ENCODE measurements at regions not wholly inside any gene's neighbourhood (a gene's known extent, or its start where the extent isn't known, plus 50 kb on each side); places are given as distances from the start of the nearest gene placed in this dataset.

DNA sequence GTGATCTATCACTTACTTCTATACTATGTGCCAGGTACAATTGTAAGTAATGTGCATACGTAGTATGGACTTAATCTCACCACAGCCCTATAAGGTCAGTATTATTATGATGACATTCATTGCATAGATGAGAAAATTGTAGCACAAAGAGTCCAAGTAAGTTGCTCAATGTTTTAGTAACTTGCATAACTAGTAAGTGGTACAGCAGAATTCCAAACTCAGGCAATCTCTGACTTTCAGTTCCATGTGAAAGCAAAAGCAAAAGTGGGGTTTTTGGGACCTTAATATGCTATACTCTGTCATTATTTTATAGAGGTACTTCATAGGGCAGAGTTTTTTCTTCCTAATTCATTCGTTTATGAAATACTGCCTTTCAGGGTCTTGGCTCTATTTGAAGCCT lies 188.8 kb upstream of the VEGFC start:
- no peak for DNase-seq

DNA sequence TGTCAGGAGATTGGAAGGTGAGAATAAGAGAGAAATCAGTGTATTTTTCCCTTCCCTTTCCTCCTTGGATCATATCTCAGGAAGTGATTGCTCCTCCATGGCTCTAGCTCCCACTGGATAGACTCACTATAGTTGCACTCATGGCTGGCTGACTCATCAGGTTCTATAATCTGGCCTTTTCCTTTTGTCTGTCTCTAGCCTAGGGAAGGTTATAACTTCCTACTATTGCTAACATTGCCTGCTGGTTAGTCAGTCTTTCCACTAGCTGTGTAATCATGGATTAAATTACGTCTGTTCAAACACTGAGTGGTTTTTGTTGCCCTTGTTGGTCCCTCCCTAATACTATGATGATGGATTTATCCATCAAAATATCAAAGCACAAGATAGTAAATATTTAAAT lies 195.5 kb upstream of the VEGFC start:
- DNase-seq: no peak

DNA sequence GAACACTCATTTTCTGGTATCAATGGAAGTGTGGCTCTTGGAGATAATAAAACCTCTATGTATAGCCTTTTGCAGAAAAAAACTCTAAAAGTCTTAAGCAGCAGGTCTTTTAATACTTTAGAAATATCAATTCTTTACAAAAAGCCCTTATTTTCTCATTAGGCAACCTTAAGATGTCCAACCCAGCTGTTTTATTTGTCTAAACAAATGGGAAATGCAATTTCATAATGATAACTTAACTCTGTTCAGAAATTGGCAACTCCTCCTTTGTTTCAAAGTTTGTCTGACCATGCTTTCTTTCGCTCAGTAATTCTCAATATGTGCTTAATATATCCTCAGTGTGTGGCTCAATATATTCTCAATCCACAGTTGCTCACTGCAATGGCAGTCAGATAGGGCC lies 196.5 kb upstream of the VEGFC start:
- no peak for DNase-seq

DNA sequence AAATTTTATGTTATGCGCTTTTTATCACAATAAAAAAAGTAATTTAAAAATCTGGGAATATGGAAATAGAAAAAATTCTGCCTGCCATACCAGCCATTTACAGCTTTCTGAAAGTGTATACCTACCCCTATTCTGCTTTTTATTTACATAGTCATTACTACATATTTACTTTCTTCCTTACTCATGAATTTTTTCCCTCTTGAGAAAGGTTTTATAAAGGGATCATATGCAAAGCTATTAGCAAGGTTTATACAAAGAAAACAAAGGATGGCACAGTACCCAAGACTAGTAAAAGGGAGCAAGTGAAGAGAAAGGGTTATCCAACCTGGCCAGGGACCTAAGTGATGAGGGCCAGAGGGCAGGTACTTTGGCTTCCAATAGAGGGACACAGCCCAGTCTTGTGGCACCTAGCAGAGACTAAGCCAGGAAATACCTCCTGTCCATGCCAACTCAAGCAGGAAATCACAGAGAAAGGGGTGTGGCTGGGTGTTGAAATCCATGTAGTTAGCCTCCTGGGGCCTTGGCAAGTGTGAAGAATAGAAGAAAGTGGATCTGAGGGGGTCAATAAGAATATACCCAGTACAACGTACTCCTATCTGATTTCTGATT lies 207.3 kb upstream of the VEGFC start:
- DNase-seq: no peak

DNA sequence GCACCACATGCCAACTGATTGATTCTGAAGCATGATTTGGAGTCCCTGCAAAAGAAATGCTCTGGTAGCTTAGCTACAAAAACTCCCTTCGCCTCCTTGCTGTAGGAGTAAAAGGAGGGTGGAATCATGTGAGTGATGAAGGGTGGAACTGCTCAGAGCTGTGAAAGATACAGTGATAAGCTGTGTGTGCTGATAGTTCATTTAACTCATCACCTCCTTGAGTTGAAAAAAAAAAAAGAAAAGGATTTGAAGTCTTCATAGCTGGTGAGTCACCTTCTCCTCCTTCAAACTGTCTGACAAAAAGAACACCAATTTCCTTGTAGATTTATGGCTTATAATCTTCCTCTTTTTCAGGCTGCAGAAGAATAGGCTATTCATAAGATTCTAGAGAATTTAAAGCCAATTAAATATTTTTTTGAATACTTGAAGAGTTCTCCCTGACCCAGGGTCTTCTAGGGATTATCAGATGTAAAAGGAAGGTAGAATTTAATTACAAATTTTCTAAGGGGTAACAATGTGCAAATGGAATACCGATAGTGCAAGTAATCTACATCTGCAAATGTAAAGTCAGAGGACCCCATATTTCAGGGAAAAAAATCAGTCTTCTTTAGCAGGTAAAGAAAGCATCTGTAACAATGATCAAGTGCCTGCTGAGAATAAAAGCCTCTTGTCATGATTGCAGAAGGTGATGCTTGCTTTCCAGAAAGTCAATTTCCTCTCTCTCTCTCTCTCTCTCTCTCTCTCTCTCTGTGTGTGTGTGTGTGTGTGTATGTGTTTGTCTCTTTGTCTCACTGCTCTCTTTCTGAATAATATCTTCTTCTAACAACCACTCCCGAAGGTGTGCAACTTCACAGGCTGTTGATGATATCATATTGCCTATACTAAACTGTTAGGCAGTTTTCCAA lies 208.8 kb upstream of the VEGFC start:
- no peak for DNase-seq

DNA sequence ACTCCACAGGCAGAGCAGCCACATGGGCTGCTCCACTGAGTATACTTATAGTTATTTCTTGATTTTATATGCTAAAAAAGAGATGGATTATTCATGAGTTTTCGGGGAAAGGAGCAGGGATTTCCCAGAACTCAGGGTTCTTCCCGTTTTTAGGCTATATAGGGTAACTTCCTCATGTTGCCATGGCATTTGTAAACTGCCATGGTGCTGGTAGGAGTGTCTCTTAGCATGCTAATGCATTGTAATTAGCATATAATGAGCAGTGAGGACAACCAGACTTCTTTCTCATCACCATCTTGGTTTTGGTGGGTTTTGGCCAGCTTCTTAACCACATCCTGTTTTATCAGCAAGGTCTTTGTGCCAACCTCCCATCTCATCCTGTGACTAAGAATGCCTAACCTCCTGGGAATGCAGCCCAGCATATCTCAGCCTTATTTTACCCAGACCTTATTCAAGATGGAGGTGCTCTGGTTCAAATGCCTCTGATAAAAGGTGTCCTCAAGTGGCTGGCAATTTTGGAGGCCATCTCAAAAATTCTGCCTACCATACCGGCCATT lies 213.0 kb upstream of the VEGFC start:
- no peak for DNase-seq

DNA sequence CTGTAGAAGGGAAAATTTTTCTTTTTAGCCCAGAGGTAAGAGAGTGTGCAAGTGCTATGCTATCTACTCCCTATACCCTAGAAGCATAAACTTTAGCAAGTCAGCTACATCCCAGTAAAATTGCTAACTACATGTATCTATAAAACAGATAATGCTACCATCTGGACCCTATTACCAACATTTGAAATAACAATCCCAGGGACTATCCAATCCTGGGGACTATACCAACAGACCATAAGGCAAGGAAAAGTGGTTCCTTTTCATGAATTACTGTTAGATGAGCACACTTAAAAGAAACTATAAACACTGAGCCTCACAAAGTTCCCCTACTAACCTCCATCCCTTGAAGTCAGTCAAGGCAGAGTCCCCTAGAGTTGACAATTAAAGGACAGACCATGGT lies 213.6 kb upstream of the VEGFC start:
- no peak for DNase-seq

DNA sequence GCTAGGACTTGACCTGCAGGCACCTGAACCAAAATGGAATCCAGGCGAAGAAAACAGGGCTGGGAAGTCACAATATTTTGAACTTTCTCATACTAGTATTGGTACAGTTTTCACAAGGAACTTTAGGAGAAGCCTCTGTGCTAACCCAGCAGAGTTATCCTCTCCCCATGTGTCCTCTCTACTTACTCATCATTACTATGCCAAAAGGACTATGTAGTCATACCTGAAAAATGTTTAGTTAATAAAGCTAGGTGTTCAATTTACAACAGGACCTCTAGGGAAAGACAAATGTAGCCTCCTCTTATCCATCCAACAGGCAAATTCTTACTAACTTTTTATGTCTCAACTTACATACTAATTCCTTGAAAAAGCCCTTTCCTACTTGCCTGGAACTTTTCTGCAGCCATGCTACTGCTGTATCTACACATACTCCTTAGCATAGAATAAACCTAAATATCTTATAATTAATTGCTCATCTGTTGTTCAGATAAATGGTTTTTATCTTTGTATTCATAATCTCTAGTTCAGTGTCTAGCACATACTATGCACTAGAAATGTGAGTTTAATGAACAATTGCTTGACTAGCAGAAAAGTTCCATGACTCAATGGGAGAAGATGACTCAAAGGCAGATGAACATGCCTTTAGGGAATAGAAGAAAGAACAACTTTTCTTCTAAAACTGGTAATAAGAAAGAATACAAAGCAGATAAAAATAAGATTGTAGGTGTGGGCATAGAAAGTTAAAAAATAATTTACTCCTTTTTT lies 215.5 kb upstream of the VEGFC start:
- no peak for DNase-seq

DNA sequence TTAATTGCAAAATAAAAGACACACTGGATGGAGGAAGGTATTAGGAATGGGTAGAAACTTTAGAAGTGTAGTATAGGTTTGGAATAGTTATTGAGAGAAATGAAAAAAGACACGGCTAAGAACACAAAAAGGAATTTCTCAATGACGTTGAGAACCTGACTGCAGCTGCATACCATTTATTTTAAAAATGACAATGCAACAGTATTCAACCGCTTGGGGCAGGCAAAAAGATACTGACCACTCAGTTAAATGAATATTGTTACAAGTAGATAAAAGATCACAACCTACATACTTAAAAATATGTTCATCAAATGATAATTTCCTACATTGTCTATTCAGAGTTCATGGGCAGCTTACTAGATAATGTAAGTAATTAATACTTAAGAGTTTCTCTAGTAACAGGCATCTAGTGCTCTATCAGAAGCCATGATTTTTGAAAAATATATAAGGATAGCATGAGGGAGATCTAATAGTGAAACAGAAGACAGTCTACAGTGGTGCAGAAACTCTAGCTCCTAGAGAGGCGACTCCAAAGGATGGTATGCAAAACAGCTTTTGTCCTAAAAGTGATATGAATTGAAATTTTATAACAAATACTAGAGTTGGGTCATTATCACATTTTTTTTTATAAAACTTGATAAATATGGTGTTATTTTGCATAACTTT lies 216.2 kb upstream of the VEGFC start:
- no peak for DNase-seq

DNA sequence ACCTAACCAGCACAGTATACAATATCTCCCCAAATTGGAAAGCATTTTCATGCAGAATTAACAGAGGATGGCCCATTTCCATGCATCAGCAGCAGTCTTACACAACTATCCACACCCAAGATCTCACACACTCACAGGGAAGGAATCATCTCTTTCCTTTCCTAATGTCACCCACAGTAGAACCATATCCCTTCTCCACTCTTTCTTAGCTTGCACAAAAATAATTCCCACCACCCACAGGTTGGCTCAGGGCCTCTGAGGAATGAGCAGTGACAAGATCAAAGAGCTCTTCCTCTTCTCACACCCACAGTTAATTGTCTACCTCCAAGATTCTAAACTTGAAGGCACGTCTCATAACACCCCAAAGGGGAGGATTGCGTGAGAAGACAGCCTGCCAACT lies 217.7 kb upstream of the VEGFC start:
- no peak for DNase-seq

DNA sequence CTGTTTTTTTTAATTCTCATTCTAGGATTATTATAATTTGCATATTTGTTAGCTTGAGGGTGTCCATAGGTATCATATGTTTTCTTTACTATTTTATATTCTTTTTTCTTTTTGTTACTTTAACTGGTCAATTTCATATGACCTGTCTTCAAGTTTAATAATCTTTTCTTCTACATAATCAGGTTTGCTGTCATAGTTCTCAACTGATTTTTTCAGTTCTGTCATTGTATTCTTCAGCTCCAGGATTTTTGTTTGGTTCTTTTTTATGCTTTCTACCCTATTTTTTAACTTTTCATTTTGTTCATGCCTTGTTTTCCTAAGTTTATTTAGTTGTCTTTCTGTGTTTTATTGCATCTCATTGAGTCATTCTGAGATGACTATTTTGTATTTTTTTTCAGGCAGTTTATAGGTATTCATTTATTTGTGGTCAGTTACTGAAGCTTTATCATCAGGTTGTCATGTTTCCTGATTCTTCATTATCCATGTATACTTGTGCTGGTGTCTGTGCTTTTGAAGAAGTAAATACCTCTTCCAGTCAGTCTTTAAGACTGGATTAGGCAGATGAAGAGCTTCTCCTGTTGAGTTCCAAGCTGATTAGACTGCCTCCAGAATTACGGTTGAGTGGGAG lies 220.3 kb upstream of the VEGFC start:
- no peak for DNase-seq

DNA sequence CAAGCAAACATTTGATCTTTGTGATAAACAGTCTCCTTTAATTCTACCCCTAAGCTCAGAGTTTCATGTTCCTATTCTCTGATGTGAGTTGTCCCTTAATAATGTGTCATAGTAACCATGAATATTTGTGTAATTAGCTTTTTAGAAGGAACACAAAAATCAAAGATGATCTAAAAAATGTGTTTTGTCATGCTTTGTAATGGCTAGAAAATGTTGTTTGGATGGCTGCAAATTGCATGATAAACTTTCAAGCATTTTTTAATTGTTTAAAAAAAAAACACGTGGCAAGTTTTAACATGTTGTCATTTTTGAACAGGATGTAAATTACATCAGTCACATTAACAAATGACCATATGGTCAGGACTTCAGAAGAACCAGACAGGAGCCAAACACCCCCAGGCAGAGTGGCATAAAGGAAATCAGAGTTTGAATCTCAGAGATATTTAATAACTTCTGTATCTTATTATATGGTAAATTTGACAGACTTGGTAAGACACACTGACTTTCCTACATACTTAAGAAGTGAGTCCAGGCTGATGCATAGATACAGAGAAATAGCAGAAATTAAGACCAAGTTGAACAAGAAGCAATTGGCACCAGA lies 223.9 kb upstream of the VEGFC start:
- DNase-seq: no peak

DNA sequence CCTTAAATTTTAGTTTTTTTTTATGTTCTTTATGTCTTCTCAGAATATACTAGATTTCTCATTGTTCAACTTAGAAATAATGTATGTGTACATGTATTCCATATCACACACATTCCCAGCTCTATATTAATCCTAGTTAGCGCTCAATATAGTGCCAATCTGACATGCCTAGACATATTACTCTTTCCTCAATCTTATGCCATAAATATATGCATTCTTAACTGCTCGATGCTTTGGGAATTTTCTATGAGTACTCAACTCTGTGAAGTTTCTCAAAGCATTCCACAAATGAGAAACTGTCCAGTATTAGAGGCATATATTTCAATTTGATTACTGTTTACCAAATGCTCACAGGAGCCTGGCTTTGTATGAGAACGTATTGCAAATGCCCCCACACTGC lies 231.2 kb upstream of the VEGFC start:
- DNase-seq: no peak

DNA sequence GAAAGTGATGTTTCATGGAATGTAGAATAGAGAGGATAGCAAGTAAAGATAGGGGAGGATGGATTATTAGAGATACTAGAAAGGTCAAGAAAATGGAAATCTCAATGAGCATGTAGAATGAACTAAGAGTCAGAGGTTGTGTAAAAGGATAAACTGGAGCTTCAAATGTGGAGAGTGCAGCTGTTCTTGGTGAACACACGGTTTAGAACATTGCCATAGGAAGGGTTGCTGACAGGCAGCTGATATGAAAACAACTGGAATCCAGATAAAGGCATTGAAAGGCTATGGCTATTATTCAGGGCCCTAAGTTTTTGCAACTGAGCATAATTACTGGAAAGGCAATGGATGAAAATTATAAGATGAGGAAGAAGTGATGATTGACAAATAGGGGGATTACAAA lies 239.6 kb upstream of the VEGFC start:
- DNase-seq: no peak

DNA sequence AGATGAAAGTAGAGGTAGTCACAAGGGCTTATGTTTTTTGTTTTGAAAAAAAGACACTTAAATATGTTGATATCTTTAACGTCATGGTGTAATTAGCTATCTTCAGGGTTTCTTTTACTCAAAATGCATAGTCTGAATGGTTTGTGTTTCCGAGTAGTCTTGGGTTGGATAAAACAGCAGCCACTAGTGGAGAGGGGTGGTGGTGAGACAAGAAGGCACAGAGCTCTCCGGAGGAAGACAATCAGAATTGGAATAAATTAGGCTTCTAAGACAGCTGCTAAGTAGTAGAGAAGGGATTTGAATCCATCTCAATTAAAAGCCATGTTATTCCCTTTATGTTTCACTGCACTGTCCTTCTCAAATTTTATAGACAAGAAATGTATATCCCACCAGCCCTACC lies 240.4 kb upstream of the VEGFC start:
- DNase-seq: no peak

DNA sequence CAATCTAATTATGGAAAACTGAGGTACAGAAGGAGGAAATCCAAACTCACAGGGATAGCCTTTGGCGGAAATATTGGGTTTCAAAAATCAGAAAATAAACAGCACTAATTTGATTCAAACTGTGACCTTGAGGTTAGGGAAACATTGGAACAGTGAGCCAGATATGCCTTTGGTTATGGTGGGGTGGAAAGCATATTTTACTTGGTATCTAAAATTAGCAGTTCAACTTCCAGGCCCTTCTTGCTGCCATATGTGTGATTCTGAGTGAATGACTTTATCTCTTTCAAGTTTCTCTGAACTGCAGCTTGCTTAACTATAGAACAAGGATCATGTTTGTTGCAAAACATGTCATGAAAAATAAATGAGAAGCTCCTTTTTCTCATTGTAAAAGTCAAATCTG lies 240.9 kb upstream of the VEGFC start:
- DNase-seq: no peak

DNA sequence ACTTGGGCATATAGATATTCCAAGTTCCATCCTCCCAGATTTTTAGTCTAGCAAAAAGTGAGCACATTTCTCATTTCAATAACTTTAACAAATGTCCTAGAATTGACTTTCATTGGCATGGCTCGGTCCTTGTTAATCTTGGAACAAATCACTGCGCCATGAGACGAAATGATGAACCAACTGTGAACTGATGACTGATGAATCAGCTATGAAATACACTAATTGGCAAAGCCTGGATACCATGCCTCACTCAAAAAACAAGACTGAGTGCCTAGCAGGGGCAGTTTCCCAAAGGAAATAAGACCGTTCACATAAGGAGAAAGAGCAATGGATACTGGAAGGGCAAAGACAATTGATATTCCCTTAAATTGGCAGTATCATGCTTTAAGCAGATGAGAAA lies 248.6 kb upstream of the VEGFC start:
- no peak for DNase-seq

DNA sequence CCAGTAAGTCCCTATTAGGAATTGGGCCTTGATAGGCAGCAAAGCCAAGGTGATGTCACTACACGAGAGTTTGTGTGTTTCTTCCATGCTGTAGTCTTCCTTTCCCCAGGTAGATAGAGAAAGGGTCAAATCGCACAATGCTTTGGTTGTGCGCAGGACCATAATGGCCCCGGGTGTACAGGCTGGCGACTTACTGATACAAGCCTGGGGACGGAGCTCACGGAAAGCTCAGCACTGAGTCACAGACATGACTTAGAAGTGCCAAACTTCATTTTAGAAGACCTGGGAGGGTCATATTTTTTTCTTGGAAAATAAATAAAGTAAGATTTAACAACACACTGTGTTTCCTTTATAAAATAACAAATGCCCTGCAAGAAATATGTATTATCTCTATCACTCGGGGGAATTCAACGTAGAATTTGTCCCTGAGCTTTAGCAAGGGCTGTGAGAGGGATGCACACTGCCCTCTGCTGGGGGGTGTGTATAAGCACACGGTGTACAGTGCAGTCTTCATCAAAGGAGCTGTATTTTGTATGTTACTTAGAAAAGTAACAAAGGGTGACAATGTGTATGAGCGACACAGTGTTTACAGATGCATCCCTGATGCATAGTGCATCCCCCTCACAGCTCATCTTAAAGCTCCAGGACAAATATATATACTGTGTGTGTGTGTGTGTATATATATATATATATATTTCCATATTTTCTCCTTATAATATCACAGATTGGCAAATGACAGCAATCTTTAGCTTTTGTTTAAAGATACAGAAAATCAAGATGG lies 254.5 kb upstream of the VEGFC start:
- peak; percentile 10 to 45 for DNase-seq

DNA sequence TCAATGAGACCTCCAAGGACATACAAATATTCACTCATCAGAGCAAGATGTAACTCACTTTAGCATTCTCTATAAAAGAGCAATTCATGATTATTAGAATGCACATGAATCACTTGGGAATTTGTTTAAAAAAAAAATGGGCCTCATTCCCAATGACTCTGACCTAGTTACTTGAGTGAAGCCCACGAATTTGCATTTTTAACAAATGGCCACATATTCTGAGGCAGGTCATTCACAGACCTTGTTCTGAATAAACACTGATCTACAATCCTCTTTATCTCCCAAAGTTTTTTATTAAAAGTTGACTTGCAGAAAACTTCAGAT lies 255.1 kb upstream of the VEGFC start:
- no peak for DNase-seq

DNA sequence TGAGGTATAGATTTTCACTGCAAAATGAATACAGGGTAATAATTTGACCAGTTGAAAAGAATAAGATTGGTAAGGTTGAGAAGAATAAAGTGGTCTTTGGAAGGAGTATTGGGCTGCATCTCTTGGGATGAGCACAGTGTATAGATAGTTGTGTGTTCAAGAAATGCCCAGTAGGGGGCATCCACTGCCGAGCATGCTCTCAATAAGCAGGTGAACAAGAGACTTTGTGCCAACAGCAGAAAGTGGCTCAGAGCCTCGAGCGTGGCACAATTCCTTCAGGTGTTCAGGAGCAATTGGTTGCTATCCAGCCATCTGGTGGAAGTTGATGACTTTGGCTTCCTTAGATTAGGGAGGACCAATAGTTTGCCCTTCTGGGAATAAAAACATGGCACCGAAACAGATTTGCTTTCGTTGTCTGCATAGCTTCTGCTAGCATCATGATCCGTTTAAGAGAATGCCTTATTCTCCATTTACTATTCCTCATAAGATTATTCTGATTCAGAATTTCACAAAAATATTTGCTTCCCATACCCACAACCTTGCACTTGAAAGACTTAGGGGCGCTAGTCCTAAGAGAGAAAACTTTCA lies 258.1 kb upstream of the NEIL3 start:
- DNase-seq: peak in 1 of 2 donors; percentile 27

Data from CD4-positive, alpha-beta T cell treated with Interferon alpha-2 for 1 hour (primary cell).